HepG2 (cell line): ENCODE measurements at regions not wholly inside any gene's neighbourhood (a gene's known extent, or its start where the extent isn't known, plus 50 kb on each side); places are given as distances from the start of the nearest gene placed in this dataset.

Source experiments
- ATAC-seq: fragments of 200-7000 bp; cut with Tn5 transposase; 3 replicates; pipeline ENCODE4 v1.9.1; 2020; ENCODE audit warnings: mild to moderate bottlenecking, moderate library complexity
- BruUV-seq: library from RNA; stranded (reverse); fragments of 400-500 nt; replicated peaks from 2 replicates; lab custom pipeline; 2021; lab: Mats Ljungman, UMichigan
- CTCF ChIA-PET: fragments of 300-600 bp; formaldehyde crosslinking; extraction: SDS; loops from one replicate; lab custom pipeline; 2021; ENCODE audit warnings: low total read pairs, inconsistent platforms, low intra/inter-chr PET ratio; lab: Yijun Ruan, JAX
- POLR2A ChIA-PET: fragments of 350-600 bp; sonication (Branson Sonifier 250); formaldehyde crosslinking; loops from one replicate; lab custom pipeline; 2020; ENCODE audit warnings: antibody characterized with exemption, inconsistent platforms; lab: Yijun Ruan, JAX
- DNase-seq: peaks from one replicate; pipeline ENCODE4 v3.0.0-alpha.2; 2015; ENCODE audit warnings: low spot score
- FAIRE-seq: peaks from 3 replicates; lab custom pipeline; 2011; peaks lifted over from hg19 to GRCh38; lab: Jason Lieb, UNC
- H2AFZ ChIP-seq: one replicate; pipeline ENCODE4 v1.6.1; 2011; ENCODE audit warnings: low read length, inconsistent platforms
- H3K27ac ChIP-seq: fragments of 300-600 bp; 3 replicates; pipeline ENCODE4 v1.8.0; 2011; ENCODE audit warnings: mixed run types, mild to moderate bottlenecking, mixed read lengths, low read length, inconsistent platforms; ENCODE audit not compliant: insufficient read depth; ENCODE audit errors: extremely low read length
- H3K27me3 ChIP-seq, 2 experiments: fragments of 200-600 bp in 1 of 2; 2 replicates in 1 of 2; 3 replicates in 1 of 2; pipeline versions ENCODE4 v1.6.0 to v1.8.0; 2011; ENCODE audit warnings: low read length in 2 of 2, mild to moderate bottlenecking in 2 of 2, moderate library complexity in 2 of 2, inconsistent platforms in 1 of 2; ENCODE audit not compliant: insufficient read depth in 2 of 2, control insufficient read depth in 1 of 2
- H3K36me3 ChIP-seq, 2 experiments: fragments of 200-600 bp in 1 of 2; replicated peaks in 1 of 2; 2 replicates in 1 of 2; 3 replicates in 1 of 2; pipeline versions ENCODE4 v1.5.1 to v1.8.0; 2011; ENCODE audit warnings: low read length in 2 of 2, inconsistent platforms in 1 of 2; ENCODE audit not compliant: insufficient read depth in 2 of 2, control insufficient read depth in 1 of 2
- H3K4me1 ChIP-seq: 2 replicates; pipeline ENCODE4 v1.5.1; 2012; ENCODE audit warnings: low read length, inconsistent platforms; ENCODE audit not compliant: insufficient read depth
- H3K4me2 ChIP-seq: 2 replicates; pipeline ENCODE4 v1.6.0; 2011; ENCODE audit warnings: low read depth, low read length, inconsistent platforms
- H3K4me3 ChIP-seq, 3 experiments: fragments of 200-600 bp in 1 of 3; sonication (generic), shearing (Covaris generic) in 1 of 3; replicated peaks in 1 of 3; 2 replicates each; pipeline ENCODE4 v1.5.1; 2011 to 2016; ENCODE audit warnings: low read length in 3 of 3, inconsistent platforms in 2 of 3, low read depth in 2 of 3, mild to moderate bottlenecking in 2 of 3, control low read depth in 1 of 3, mixed read lengths in 1 of 3; ENCODE audit not compliant: insufficient read depth in 1 of 3
- H3K79me2 ChIP-seq: one replicate; pipeline ENCODE4 v1.6.1; 2011; ENCODE audit warnings: low read length, inconsistent platforms; ENCODE audit not compliant: insufficient read depth
- H3K9ac ChIP-seq: 2 replicates; pipeline ENCODE4 v1.6.0; 2011; ENCODE audit warnings: mild to moderate bottlenecking, low read depth, low read length, inconsistent platforms; ENCODE audit not compliant: insufficient read depth
- H3K9me3 ChIP-seq: 2 replicates; pipeline ENCODE4 v1.5.1; 2012; ENCODE audit warnings: mild to moderate bottlenecking, low read length
- H4K20me1 ChIP-seq: 2 replicates; pipeline ENCODE4 v1.6.0; 2011; ENCODE audit warnings: inconsistent platforms, mild to moderate bottlenecking, low read length, moderate library complexity; ENCODE audit not compliant: insufficient read depth
- ATF7 ChIP-seq, 2 experiments: fragments of 450-650 bp in 1 of 2; sonication (generic) in 1 of 2; formaldehyde crosslinking in 1 of 2; IDR thresholded peaks; 2 replicates each; pipeline versions ENCODE4 v1.4.0 to v1.6.1; 2016 to 2020; ENCODE audit warnings: antibody characterized with exemption in 1 of 2, mild to moderate bottlenecking in 1 of 2, missing genetic modification reagents in 1 of 2
- FOSL2 ChIP-seq: sonication (generic); formaldehyde crosslinking; IDR thresholded peaks from 2 replicates; pipeline ENCODE4 v1.4.0; 2020; ENCODE audit warnings: missing genetic modification reagents
- ZNF644 ChIP-seq: IDR thresholded peaks from 2 replicates; pipeline ENCODE4 v1.6.1; 2016; ENCODE audit warnings: low read depth
- ZNF7 ChIP-seq: IDR thresholded peaks from 2 replicates; pipeline ENCODE4 v1.6.1; 2016; ENCODE audit warnings: missing biosample characterization, missing genetic modification reagents
- in situ Hi-C: cut with HindIII; loops from 2 replicates; pipeline ENCODE4 v1.10.0; 2017; ENCODE audit warnings: low pct_unique_long_range_greater_than_20kb; ENCODE audit not compliant: extremely low pct_ligation_motif_present
- intact Hi-C: fragments of 100-400 bp; cut with micrococcal nuclease; formaldehyde crosslinking; loops from one replicate; pipeline ENCODE4 v1.10.0; 2022; ENCODE audit not compliant: unreplicated experiment

GRCh38 chrX:129176710-129177109 is 346.6 kb downstream of the SMARCA1 start:
- no peak overlapping the region for H3K4me2 ChIP-seq
- TF ChIP-seq ZNF7 (CRISPR knock-in tag) (no peak), ATF7 (IDR thresholded peaks at IDR 0.05) (0 out of 2 replicates have a peak, but pooled peaks have one; percentile 28), ATF7 (CRISPR knock-in tag; IDR thresholded peaks at IDR 0.05) (no peak)
- no peak overlapping the region for H3K4me3 ChIP-seq
- H4K20me1 ChIP-seq: no peaks in the 10 kb centered on the region
- no peak overlapping the region for H3K27ac ChIP-seq
- H2AFZ ChIP-seq: no peak overlapping the region
- in situ Hi-C loops: no loop called here
- no peak overlapping the region for H3K9ac ChIP-seq
- ATAC-seq (no peak), DNase-seq (no peak), FAIRE-seq (no peak)
- POLR2A ChIA-PET: no interaction called here
- H3K79me2 ChIP-seq: no peaks in the 10 kb centered on the region
- H3K4me1 ChIP-seq: no peaks in the 10 kb centered on the region
- H3K9me3 ChIP-seq: no peaks in the 10 kb centered on the region
- BruUV-seq: no TSS peak
- H3K27me3 ChIP-seq: no peaks in the 10 kb centered on the region
- CTCF ChIA-PET: no interaction called here
- intact Hi-C loops: no loop called here
- no peaks in the 10 kb centered on the region for H3K36me3 ChIP-seq

GRCh38 chrX:129161108-129161507 is 362.2 kb downstream of the SMARCA1 start:
- Histone ChIP-seq H3K36me3 (no peaks in the 10 kb centered on the region), H3K79me2 (no peaks in the 10 kb centered on the region), H3K27ac (no peak overlapping the region), H2AFZ (no peak overlapping the region), H3K9me3 (no peaks in the 10 kb centered on the region), H3K4me3 (no peak overlapping the region), H3K4me1 (no peaks in the 10 kb centered on the region), H3K27me3 (no peaks in the 10 kb centered on the region), H4K20me1 (no peaks in the 10 kb centered on the region), H3K9ac (no peak overlapping the region), H3K4me2 (no peak overlapping the region)
- intact Hi-C loops (no loop called here), in situ Hi-C loops (no loop called here)
- no TSS peak for BruUV-seq
- DNase-seq (peak; percentile 5), ATAC-seq (no peak), FAIRE-seq (no peak)
- ChIA-PET CTCF (no interaction called here), POLR2A (no interaction called here)
- 0 out of 2 replicates have a peak, but pooled peaks have one; percentile 28 for TF ChIP-seq ZNF644 (CRISPR knock-in tag)
- no peak for TF ChIP-seq FOSL2
